GM20000 (cell line): ENCODE measurements at regions not wholly inside any gene's neighbourhood (a gene's known extent, or its start where the extent isn't known, plus 50 kb on each side); places are given as distances from the start of the nearest gene placed in this dataset.
"Not testable (repeated sequence)": the region's sequence is repeated elsewhere in the genome, so short reads cannot be mapped to it uniquely, and the experiment has no call there.

ENCODE experiments used
- DNase-seq: peaks from one replicate; pipeline ENCODE4 v3.0.0; 2012; ENCODE audit warnings: low spot score
- TF ChIP-seq, protein P1 (sequence below): IDR thresholded peaks from 2 replicates; pipeline ENCODE4 v1.5.1; 2012; ENCODE audit warnings: mild to moderate bottlenecking, control low read depth; ENCODE audit errors: extremely low read depth, missing control alignments

DNA sequence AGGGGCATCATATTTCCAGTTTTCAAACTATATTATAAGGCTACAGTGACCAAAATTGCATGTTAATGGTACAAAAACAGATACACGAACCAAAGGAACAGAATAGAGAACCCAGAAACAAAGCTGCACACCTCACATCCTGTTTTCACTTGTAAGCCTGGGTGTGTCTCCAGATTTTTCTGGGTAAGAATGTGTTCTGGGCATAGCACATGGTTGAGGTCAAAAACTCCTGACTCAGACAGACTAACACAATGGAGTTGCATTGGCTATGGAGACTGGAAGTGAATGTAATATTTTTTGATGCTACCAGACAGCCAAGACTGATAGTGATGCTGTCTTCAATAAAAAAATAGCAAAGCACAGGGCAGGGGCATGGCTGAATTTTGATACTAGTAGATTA is 1175.2 kb downstream of the NXPH1 start:
- no peak for DNase-seq
- TF ChIP-seq, protein P1, sequence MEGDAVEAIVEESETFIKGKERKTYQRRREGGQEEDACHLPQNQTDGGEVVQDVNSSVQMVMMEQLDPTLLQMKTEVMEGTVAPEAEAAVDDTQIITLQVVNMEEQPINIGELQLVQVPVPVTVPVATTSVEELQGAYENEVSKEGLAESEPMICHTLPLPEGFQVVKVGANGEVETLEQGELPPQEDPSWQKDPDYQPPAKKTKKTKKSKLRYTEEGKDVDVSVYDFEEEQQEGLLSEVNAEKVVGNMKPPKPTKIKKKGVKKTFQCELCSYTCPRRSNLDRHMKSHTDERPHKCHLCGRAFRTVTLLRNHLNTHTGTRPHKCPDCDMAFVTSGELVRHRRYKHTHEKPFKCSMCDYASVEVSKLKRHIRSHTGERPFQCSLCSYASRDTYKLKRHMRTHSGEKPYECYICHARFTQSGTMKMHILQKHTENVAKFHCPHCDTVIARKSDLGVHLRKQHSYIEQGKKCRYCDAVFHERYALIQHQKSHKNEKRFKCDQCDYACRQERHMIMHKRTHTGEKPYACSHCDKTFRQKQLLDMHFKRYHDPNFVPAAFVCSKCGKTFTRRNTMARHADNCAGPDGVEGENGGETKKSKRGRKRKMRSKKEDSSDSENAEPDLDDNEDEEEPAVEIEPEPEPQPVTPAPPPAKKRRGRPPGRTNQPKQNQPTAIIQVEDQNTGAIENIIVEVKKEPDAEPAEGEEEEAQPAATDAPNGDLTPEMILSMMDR = no peak

DNA sequence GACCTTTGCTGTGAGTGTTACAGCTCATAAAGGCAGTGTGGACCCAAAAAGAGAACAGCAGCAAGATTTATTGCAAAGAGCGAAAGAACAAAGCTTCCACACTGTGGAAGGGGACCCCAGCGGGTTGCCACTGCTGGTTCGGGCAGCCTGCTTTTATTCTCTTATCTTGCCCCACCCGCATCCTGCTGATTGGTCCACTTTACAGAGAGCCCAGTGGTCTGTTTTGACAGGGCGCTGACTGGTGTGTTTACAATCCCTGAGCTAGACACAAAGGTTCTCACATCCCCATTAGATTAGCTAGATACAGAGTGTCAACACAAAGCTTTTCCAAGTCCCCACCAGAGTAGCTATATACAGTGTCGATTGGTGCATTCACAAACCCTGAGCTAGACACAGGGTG is 1187.5 kb downstream of the NXPH1 start:
- DNase-seq = not testable (repeated sequence)

DNA sequence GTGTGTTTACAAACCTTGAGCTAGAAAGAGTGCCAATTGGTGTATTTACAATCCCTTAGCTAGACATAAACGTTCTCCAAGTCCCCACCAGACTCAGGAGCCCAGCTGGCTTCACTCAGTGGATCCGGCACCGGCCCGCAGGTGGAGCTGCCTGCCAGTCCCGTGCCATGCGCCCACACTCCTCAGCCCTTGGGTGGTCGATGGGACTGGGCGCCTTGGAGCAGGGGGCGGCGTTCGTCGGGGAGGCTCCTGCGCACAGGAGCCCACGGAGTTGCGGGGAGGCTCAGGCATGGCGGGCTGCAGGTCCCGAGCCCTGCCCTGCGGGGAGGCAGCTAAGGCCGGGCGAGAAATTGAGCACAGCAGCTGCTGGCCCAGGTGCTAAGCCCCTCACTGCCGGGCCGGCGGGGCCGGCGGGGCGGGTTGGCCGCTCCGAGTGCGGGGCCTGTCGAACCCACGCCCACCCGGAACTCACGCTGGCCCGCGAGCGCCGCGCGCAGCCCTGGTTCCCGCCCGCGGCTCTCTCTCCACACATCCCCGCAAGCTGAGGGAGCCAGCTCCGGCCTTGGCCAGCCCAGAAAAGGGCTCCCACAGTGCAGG is 1188.0 kb downstream of the NXPH1 start:
- not testable (repeated sequence) for DNase-seq

DNA sequence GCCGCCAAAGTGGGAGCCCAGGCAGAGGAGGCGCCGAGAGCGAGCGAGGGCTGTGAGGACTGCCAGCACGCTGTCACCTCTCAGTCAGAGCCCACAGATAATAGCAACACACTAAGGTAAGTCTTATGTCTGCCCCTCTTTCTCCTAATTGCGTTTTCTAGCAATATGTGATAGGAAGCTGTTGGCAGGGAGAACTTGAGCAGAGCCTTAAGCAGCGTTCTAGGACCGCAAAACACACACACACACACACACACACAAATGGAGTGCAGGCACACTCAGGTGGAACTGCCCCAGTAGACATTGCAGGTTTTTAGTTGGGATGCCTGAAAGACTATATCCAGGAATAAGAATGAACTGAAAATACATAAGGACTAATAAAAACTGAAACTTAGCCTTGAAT is 1188.5 kb downstream of the NXPH1 start:
- DNase-seq = no peak
- TF ChIP-seq, protein P1 = no peak

DNA sequence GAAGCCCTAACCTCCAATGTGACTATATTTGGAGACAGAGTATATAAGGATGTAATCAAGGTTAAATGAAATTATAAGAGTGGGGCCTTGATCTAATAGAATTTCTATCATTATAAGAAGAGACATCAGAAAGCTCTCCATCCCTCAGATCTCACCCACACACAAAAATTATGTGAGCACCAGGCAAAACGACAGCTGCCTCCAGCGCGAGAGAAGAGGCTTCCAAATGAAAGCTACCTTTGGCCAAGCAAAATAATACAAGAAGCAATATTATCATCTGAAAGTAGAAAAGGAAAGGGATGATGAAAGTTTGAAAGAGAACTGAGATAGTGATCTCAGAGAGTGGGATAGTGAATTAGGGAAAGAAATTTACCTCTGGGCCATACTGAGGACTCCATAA is 1192.5 kb downstream of the NXPH1 start:
- DNase-seq = no peak
- TF ChIP-seq, protein P1 = no peak

DNA sequence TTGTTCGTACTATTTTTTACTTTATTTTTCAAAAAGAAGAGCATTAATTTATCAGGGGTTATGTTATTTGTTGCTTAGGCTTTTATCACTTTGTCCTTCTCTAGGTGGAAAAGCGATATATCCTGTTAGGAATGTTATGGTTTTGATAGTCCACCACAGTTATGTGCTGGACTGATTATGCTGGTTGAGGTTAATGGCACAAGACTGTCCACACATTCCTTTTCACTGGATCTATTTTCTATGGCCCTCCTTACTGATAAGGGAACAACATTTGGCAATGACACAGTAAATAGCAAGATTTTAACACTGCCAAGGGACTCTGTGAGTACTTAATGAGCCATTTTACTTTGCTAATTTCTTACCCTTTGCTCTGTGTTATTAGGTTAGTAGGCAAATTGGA is 1212.3 kb downstream of the NXPH1 start:
- TF ChIP-seq, protein P1 = no peak
- no peak for DNase-seq

DNA sequence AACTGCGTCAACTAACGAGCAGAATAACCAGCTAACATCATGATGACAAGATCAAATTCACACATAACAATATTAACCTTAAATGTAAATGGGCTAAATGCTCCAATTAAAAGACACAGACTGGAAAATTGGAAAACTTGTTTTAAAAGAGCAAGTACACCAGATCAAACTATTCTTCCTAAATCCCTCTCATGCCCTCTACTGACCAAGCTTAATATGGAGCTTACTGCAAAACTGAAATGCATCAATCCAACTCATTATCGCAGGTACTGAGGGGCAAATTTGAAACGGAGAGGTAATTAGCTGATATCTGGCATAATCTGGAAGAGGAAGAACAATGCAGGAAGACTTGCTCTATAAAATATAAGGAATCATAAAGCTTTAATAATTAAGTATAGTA is 1223.8 kb downstream of the NXPH1 start:
- TF ChIP-seq, protein P1 = no peak
- no peak for DNase-seq

DNA sequence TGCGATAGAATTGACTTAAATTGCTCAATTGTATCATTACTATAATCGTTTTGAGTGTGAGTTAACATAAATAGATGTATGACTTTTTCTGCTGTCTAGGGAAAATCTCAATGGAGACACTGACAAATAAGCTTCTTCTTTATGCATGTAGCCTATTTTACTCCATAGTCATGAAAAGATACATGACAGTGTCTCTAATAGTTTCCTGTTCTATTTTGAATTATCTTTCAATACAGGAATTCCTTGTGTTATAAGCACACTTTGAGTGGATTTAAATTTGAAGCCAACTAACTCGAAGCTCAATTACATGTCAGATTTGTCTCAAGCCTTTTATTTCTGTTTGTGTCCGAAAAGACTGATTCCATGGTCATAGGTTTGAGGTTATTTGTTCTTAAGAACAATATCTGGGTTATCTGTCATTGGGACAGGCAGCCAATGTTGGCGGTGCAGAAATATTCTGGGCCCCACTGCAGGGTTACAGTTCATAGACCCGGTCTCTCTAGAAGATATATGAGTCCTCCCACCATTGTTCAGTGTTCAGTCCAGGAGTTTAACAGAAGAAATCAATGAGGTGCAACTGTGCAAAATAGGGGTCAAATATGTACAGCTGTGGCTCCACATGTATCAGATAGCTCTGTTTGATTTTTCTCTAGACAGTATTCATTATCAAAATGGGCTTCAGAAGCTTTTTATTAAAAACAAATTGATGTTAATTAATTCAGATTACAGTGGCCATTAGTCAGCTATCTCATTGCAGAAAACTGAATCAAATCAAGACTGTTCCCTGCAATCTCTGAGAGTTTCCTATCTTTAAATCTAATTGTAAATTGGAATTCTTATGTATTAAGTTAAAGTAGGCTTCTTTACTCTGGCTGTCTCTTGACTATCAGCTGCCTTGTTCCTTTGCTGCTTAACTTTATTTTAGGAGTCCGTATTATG is 1238.8 kb downstream of the NXPH1 start:
- TF ChIP-seq, protein P1 = no peak
- no peak for DNase-seq
